A549 (cell line): ENCODE measurements at regions not wholly inside any gene's neighbourhood (a gene's known extent, or its start where the extent isn't known, plus 50 kb on each side); places are given as distances from the start of the nearest gene placed in this dataset.

ENCODE experiments used
- ATAC-seq, 2 experiments: fragments of 200-7000 bp in 1 of 2; fragments of >200 bp in 1 of 2; cut with Nextera tagmentation in 1 of 2; cut with Tn5 transposase in 1 of 2; 3 replicates each; pipeline versions ENCODE4 v1.8.0 to v1.9.1; 2018 to 2020; ENCODE audit warnings: mild to moderate bottlenecking in 1 of 2, moderate library complexity in 1 of 2
- CTCF ChIA-PET: fragments of 300-600 bp; sonication (Branson Sonifier 250); formaldehyde crosslinking; extraction: SDS; loops from one replicate; lab custom pipeline; 2021; ENCODE audit warnings: antibody characterized with exemption, inconsistent platforms; lab: Yijun Ruan, JAX
- POLR2A ChIA-PET: fragments of 350-600 bp; formaldehyde crosslinking; extraction: SDS; loops from one replicate; lab custom pipeline; 2021; ENCODE audit warnings: antibody characterized with exemption, inconsistent platforms; lab: Yijun Ruan, JAX
- DNase-seq, 2 experiments: peaks; one replicate each; pipeline versions ENCODE4 v3.0.0 to v3.0.0-alpha.2; 2011 to 2016; ENCODE audit warnings: low read depth in 1 of 2, low spot score in 1 of 2
- FAIRE-seq: peaks from 2 replicates; lab custom pipeline; 2011; peaks lifted over from hg19 to GRCh38; lab: Jason Lieb, UNC
- H3K27ac ChIP-seq, 2 experiments: fragments of >200 bp; sonication (Bioruptor Twin); formaldehyde crosslinking; 3 replicates each; pipeline ENCODE4 v1.5.1; 2016 to 2017
- H3K4me1 ChIP-seq: fragments of >200 bp; sonication (Bioruptor Twin); formaldehyde crosslinking; 3 replicates; pipeline ENCODE4 v1.6.1; 2016
- H3K4me2 ChIP-seq: fragments of >200 bp; sonication (Bioruptor Twin); formaldehyde crosslinking; 3 replicates; pipeline ENCODE4 v1.6.1; 2016
- H3K4me3 ChIP-seq: fragments of >200 bp; sonication (Bioruptor Twin); formaldehyde crosslinking; 3 replicates; pipeline ENCODE4 v1.5.1; 2016
- H3K9me3 ChIP-seq: fragments of >200 bp; sonication (Bioruptor Twin); formaldehyde crosslinking; 3 replicates; pipeline ENCODE4 v1.6.1; 2016
- CBX8 ChIP-seq: fragments of 200-600 bp; sonication (generic); IDR thresholded peaks from 2 replicates; pipeline ENCODE4 v1.6.1; 2016
- CHD4 ChIP-seq: fragments of 200-600 bp; sonication (generic); IDR thresholded peaks from 2 replicates; pipeline ENCODE4 v1.6.1; 2016; ENCODE audit warnings: antibody characterized with exemption, mild to moderate bottlenecking, borderline replicate concordance
- ESRRA ChIP-seq: fragments of 150-350 bp; IDR thresholded peaks from 2 replicates; pipeline ENCODE4 v1.6.1; 2014; ENCODE audit warnings: mild to moderate bottlenecking, low read length, borderline replicate concordance
- FOSB ChIP-seq: fragments of 250-450 bp; sonication (Bioruptor Pico); IDR thresholded peaks from 2 replicates; pipeline ENCODE4 v1.5.0; 2020; ENCODE audit warnings: mild to moderate bottlenecking, moderate library complexity
- FOXS1 ChIP-seq: fragments of 250-450 bp; sonication (Bioruptor Pico); IDR thresholded peaks from 2 replicates; pipeline ENCODE4 v1.5.0; 2020; ENCODE audit warnings: mild to moderate bottlenecking, moderate library complexity
- GATA3 ChIP-seq: IDR thresholded peaks from 2 replicates; pipeline ENCODE4 v1.6.1; 2012; ENCODE audit warnings: borderline replicate concordance
- HEYL ChIP-seq: fragments of 250-450 bp; sonication (Bioruptor Pico); IDR thresholded peaks from 2 replicates; pipeline ENCODE4 v1.8.0; 2021; ENCODE audit warnings: mild to moderate bottlenecking, moderate library complexity
- HOXA7 ChIP-seq: fragments of 250-450 bp; sonication (Bioruptor Pico); IDR thresholded peaks from 2 replicates; pipeline ENCODE4 v1.5.0; 2020; ENCODE audit warnings: mild to moderate bottlenecking, moderate library complexity
- HOXB13 ChIP-seq: fragments of 250-450 bp; sonication (Bioruptor Pico); IDR thresholded peaks from 2 replicates; pipeline ENCODE4 v1.5.0; 2020; ENCODE audit warnings: low read depth, mild to moderate bottlenecking, moderate library complexity
- KDM5A ChIP-seq: fragments of 200-600 bp; sonication (generic); IDR thresholded peaks from 2 replicates; pipeline ENCODE4 v1.6.1; 2016; ENCODE audit warnings: antibody characterized with exemption, mild to moderate bottlenecking
- MAX ChIP-seq: IDR thresholded peaks from 2 replicates; pipeline ENCODE4 v1.6.1; 2012
- MAZ ChIP-seq: fragments of 150-350 bp; IDR thresholded peaks from 2 replicates; pipeline ENCODE4 v1.6.1; 2014; ENCODE audit warnings: antibody characterized with exemption, low read depth, low read length, borderline replicate concordance
- NFE2L2 ChIP-seq: fragments of 150-350 bp; conservative IDR thresholded peaks from 2 replicates; pipeline ENCODE4 v1.6.1; 2014; ENCODE audit warnings: low read length
- NPAS2 ChIP-seq: fragments of 250-450 bp; sonication (Bioruptor Pico); IDR thresholded peaks from 2 replicates; pipeline ENCODE4 v1.8.0; 2022; ENCODE audit warnings: mild to moderate bottlenecking, moderate library complexity, borderline replicate concordance
- NR3C1 ChIP-seq: fragments of >200 bp; sonication (Bioruptor Twin); formaldehyde crosslinking; IDR thresholded peaks from 3 replicates; pipeline ENCODE4 v1.6.1; 2017
- PHF8 ChIP-seq: fragments of 200-600 bp; sonication (generic); IDR thresholded peaks from 2 replicates; pipeline ENCODE4 v1.6.1; 2016; ENCODE audit warnings: low read depth, mild to moderate bottlenecking, antibody characterized with exemption, moderate library complexity, borderline replicate concordance
- RAD21 ChIP-seq, 2 experiments: fragments of >200 bp in 1 of 2; sonication (Bioruptor Twin) in 1 of 2; formaldehyde crosslinking in 1 of 2; IDR thresholded peaks in 1 of 2; conservative IDR thresholded peaks in 1 of 2; 2 replicates in 1 of 2; 3 replicates in 1 of 2; pipeline ENCODE4 v1.6.1; 2012 to 2018; ENCODE audit warnings: inconsistent platforms in 1 of 2
- RCOR1 ChIP-seq: fragments of 150-350 bp; IDR thresholded peaks from 2 replicates; pipeline ENCODE4 v1.6.1; 2014; ENCODE audit warnings: antibody characterized with exemption, low read length, low read depth
- SMC3 ChIP-seq: fragments of >200 bp; sonication (Bioruptor Twin); formaldehyde crosslinking; IDR thresholded peaks from 3 replicates; pipeline ENCODE4 v1.6.1; 2018; ENCODE audit warnings: inconsistent platforms
- TFCP2L1 ChIP-seq: fragments of 250-450 bp; sonication (Bioruptor Pico); IDR thresholded peaks from 2 replicates; pipeline ENCODE4 v1.5.0; 2021; ENCODE audit warnings: mild to moderate bottlenecking
- ZSCAN20 ChIP-seq: fragments of 250-450 bp; sonication (Bioruptor Pico); IDR thresholded peaks from 2 replicates; pipeline ENCODE4 v1.8.0; 2022; ENCODE audit warnings: mild to moderate bottlenecking, moderate library complexity
- WGBS: methylation state at CpG from one replicate; pipeline ENCODE4 v1.1.6; 2017; ENCODE audit errors: missing lambda C conversion rate; 5-methylcytosine and 5-hydroxymethylcytosine counted together
- TF ChIP-seq, protein P1 (sequence below): fragments of >200 bp; sonication (Bioruptor Twin); formaldehyde crosslinking; IDR thresholded peaks from 3 replicates; pipeline ENCODE4 v1.5.1; 2016
- TF ChIP-seq, protein P2 (sequence below): fragments of 250-450 bp; sonication (Bioruptor Pico); IDR thresholded peaks from 2 replicates; pipeline ENCODE4 v1.5.0; 2021; ENCODE audit warnings: mild to moderate bottlenecking, moderate library complexity, borderline replicate concordance
- TF ChIP-seq, protein P3 (sequence below): fragments of >200 bp; sonication (Bioruptor Twin); formaldehyde crosslinking; IDR thresholded peaks from 3 replicates; pipeline ENCODE4 v1.6.1; 2016

- Histone ChIP-seq H3K27ac (no peak overlapping the region), H3K9me3 (0 out of 3 replicates have a peak, but pooled peaks cover 4% of the 10 kb centered on the region), H3K4me2 (no peak overlapping the region), H3K4me1 (peaks cover 9% of the 10 kb centered on the region), H3K4me3 (no peak overlapping the region)
- ChIA-PET POLR2A (no interaction called here), CTCF (no interaction called here)
- no peak for FAIRE-seq
- DNase-seq: no peak
- no peak for TF ChIP-seq FOSB (CRISPR knock-in tag)
- no peak for ATAC-seq
These were observed 137.0 kb downstream of the SLITRK6 start for GRCh38 chr13:85662186-85662585.

DNA sequence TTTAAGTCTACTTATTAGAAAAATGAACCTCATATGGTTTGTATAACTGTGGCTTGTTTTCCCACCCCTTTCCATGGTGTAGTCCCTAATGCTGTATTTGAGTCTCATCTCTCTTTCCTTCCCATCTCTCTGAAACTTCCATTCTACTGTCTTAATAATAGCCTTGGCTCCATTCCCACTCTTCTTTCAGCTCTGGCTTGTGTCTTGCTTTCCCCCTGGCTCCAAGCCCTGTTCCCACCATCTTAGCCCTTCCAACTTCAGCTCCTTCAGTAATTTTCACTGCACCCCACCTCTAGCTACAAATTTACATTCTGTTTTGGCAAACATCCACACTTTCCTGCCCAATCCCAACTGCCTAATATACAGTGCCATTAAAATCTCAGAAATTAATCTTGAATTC, 137.5 kb downstream of the SLITRK6 start:
- DNase-seq (no peak), ATAC-seq (no peak), FAIRE-seq (no peak)
- Histone ChIP-seq H3K4me3 (no peak overlapping the region), H3K27ac (no peak overlapping the region), H3K4me2 (no peak overlapping the region), H3K9me3 (0 out of 3 replicates have a peak, but pooled peaks cover 4% of the 10 kb centered on the region), H3K4me1 (peaks cover 9% of the 10 kb centered on the region)
- no peak for TF ChIP-seq KDM5A
- no peak for TF ChIP-seq SMC3
- TF ChIP-seq, protein P1, sequence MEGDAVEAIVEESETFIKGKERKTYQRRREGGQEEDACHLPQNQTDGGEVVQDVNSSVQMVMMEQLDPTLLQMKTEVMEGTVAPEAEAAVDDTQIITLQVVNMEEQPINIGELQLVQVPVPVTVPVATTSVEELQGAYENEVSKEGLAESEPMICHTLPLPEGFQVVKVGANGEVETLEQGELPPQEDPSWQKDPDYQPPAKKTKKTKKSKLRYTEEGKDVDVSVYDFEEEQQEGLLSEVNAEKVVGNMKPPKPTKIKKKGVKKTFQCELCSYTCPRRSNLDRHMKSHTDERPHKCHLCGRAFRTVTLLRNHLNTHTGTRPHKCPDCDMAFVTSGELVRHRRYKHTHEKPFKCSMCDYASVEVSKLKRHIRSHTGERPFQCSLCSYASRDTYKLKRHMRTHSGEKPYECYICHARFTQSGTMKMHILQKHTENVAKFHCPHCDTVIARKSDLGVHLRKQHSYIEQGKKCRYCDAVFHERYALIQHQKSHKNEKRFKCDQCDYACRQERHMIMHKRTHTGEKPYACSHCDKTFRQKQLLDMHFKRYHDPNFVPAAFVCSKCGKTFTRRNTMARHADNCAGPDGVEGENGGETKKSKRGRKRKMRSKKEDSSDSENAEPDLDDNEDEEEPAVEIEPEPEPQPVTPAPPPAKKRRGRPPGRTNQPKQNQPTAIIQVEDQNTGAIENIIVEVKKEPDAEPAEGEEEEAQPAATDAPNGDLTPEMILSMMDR: no peak
- no peak for TF ChIP-seq ESRRA
- TF ChIP-seq CBX8: no peak
- TF ChIP-seq HOXA7 (CRISPR knock-in tag): no peak
- no peak for TF ChIP-seq NFE2L2
- TF ChIP-seq, protein P2, sequence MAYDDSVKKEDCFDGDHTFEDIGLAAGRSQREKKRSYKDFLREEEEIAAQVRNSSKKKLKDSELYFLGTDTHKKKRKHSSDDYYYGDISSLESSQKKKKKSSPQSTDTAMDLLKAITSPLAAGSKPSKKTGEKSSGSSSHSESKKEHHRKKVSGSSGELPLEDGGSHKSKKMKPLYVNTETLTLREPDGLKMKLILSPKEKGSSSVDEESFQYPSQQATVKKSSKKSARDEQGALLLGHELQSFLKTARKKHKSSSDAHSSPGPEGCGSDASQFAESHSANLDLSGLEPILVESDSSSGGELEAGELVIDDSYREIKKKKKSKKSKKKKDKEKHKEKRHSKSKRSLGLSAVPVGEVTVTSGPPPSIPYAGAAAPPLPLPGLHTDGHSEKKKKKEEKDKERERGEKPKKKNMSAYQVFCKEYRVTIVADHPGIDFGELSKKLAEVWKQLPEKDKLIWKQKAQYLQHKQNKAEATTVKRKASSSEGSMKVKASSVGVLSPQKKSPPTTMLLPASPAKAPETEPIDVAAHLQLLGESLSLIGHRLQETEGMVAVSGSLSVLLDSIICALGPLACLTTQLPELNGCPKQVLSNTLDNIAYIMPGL (CRISPR knock-in tag): no peak
- no peak for TF ChIP-seq HEYL (CRISPR knock-in tag)
- TF ChIP-seq HOXB13 (CRISPR knock-in tag): no peak
- TF ChIP-seq FOXS1 (CRISPR knock-in tag): no peak
- TF ChIP-seq CHD4: no peak
- TF ChIP-seq RCOR1: no peak
- ChIA-PET CTCF (no interaction called here), POLR2A (no interaction called here)

GRCh38 chr13:85659493-85659892, 139.7 kb downstream of the SLITRK6 start:
- H3K9me3 ChIP-seq: 0 out of 3 replicates have a peak, but pooled peaks cover 4% of the 10 kb centered on the region
- CTCF ChIA-PET: no interaction called here
- POLR2A ChIA-PET: no interaction called here
- 70% methylated on average over 4 of the region's 4 CpGs for WGBS
- TF ChIP-seq NFE2L2: no peak
- no peak for TF ChIP-seq NPAS2 (CRISPR knock-in tag)
- no peak for TF ChIP-seq TFCP2L1 (CRISPR knock-in tag)
- TF ChIP-seq, all 56 proteins: peak for 0
- no peak overlapping the region for H3K4me3 ChIP-seq
- peaks cover 3% of the 10 kb centered on the region; the same call in 1 of the 3 replicates for H3K4me1 ChIP-seq
- FAIRE-seq (no peak), ATAC-seq (no peak), DNase-seq (no peak)
- no peak overlapping the region for H3K4me2 ChIP-seq
- H3K27ac ChIP-seq: no peak overlapping the region

- no peak for DNase-seq
- ATAC-seq: no peak
- no peak overlapping the region for H3K4me3 ChIP-seq
- POLR2A ChIA-PET: no interaction called here
- H3K9me3 ChIP-seq: 0 out of 3 replicates have a peak, but pooled peaks cover 4% of the 10 kb centered on the region
- CTCF ChIA-PET: interaction anchor here (0.6 kb wide), 1 partner anchor 11 kb away, joined by 3 read pairs; no protein-coding TSS in a partner anchor
- no peak overlapping the region for H3K27ac ChIP-seq
- H3K4me1 ChIP-seq: peaks cover 3% of the 10 kb centered on the region; the same call in 1 of the 3 replicates
- no peak overlapping the region for H3K4me2 ChIP-seq
- no peak for FAIRE-seq
- TF ChIP-seq FOSB (CRISPR knock-in tag) (no peak), ESRRA (no peak), MAZ (no peak), RAD21 (conservative IDR thresholded peaks at IDR 0.05 in 1 of 2, IDR thresholded peaks at IDR 0.05 in 1 of 2) (no peak), ZSCAN20 (CRISPR knock-in tag) (no peak), KDM5A (no peak), MAX (no peak), PHF8 (no peak), NR3C1 (no peak), GATA3 (no peak)
- TF ChIP-seq, protein P3, sequence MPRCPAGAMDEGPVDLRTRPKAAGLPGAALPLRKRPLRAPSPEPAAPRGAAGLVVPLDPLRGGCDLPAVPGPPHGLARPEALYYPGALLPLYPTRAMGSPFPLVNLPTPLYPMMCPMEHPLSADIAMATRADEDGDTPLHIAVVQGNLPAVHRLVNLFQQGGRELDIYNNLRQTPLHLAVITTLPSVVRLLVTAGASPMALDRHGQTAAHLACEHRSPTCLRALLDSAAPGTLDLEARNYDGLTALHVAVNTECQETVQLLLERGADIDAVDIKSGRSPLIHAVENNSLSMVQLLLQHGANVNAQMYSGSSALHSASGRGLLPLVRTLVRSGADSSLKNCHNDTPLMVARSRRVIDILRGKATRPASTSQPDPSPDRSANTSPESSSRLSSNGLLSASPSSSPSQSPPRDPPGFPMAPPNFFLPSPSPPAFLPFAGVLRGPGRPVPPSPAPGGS: no peak
- TF ChIP-seq, protein P2 (CRISPR knock-in tag): no peak
These were observed 141.3 kb downstream of the SLITRK6 start for GRCh38 chr13:85657942-85658341.
